GM10266 (cell line): ENCODE measurements at regions not wholly inside any gene's neighbourhood (a gene's known extent, or its start where the extent isn't known, plus 50 kb on each side); places are given as distances from the start of the nearest gene placed in this dataset.

Experiments used
- DNase-seq: peaks from one replicate; pipeline ENCODE4 v3.0.0; 2012; ENCODE audit errors: extremely low spot score
- TF ChIP-seq, protein P1 (sequence below): IDR thresholded peaks from 2 replicates; pipeline ENCODE4 v1.5.1; 2012; ENCODE audit warnings: mild to moderate bottlenecking, low read depth; ENCODE audit not compliant: control insufficient read depth, insufficient read depth; ENCODE audit errors: missing control alignments

- DNase-seq: no peak
- TF ChIP-seq, protein P1, sequence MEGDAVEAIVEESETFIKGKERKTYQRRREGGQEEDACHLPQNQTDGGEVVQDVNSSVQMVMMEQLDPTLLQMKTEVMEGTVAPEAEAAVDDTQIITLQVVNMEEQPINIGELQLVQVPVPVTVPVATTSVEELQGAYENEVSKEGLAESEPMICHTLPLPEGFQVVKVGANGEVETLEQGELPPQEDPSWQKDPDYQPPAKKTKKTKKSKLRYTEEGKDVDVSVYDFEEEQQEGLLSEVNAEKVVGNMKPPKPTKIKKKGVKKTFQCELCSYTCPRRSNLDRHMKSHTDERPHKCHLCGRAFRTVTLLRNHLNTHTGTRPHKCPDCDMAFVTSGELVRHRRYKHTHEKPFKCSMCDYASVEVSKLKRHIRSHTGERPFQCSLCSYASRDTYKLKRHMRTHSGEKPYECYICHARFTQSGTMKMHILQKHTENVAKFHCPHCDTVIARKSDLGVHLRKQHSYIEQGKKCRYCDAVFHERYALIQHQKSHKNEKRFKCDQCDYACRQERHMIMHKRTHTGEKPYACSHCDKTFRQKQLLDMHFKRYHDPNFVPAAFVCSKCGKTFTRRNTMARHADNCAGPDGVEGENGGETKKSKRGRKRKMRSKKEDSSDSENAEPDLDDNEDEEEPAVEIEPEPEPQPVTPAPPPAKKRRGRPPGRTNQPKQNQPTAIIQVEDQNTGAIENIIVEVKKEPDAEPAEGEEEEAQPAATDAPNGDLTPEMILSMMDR: no peak
Measured at GRCh38 chr2:226337941-226338600, 461.5 kb downstream of the IRS1 start.

GRCh38 chr2:226336283-226336682 lies 463.3 kb downstream of the IRS1 start:
- DNase-seq: no peak
- TF ChIP-seq, protein P1: no peak

- TF ChIP-seq, protein P1: no peak
- DNase-seq: no peak
Measured at GRCh38 chr2:226334981-226335720, 464.5 kb downstream of the IRS1 start.

DNA sequence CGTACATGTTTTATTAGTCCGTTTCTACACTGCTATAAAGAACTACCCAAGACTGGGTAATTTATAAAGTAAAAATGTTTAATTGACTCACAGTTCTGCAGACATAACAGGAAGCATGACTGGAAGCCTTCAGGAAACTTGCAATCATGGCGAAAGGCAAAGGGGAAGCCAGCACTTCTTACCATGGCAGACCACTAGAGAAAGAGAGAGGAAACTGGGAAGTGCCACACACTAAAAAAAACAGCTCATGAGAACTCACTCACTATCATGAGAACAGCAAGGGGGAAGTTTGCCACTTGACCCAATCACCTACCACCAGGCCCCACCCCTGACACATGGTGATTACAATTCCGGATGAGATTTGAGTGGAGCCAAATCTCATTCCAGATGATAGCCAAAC lies 466.2 kb downstream of the IRS1 start:
- TF ChIP-seq, protein P1: no peak
- no peak for DNase-seq

DNA sequence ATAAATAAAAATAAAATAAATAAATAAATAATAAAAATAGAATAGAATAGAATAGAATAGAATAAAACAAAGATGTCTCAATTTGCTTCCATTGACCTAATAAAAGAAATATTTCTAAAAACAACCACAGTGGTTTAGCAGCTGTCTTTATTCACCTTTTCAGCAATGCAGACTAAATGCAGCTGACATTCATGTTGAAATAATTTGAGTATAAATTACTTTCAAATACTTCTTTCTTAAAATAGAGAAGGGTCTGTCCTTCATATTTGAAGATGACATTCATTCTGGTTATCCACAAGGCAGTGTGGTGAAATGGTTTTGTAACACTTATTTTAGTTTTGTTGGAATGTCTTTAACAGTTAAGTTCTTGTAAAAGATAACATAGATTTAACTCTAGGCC lies 469.4 kb downstream of the IRS1 start:
- no peak for DNase-seq
- TF ChIP-seq, protein P1: no peak

DNA sequence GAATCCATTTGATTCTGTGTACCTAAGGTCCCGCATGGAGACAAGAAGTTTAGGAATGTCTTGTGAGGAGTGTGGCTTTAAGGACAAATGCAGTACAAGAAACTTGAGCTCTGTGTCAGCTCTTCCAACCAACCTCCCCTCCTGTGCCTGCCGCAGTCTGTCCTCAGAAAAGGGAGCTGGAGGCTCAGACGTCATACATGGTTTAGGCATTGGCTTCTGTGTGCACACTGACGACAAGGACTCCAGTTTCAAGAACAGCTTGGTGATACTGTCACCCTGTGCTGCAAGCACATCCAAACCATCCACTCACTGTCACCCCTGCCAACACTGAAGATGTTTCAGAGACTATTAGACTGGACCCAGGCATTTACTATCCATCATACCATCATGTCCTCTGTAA lies 470.4 kb downstream of the IRS1 start:
- no peak for DNase-seq
- TF ChIP-seq, protein P1: no peak

DNA sequence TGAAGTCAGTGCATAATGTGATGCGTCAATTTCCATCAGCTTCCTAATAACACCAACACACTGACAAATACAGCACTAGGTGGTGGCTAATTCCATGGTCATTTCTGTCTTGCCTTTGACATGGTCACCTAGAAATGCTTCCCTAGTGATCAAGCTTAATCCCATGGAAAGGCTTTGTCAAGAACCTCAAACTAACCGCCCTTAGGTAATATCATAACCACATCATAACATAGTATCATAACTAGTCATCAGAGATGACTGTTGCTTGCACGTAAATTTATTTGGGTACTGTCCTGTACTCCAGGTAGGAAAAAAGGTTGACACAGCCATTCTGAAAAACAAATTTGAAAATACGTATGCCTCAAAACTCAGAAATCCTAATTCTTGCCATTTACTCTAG lies 471.8 kb downstream of the IRS1 start:
- TF ChIP-seq, protein P1: no peak
- DNase-seq: no peak
